ENCODE measurements at regions not wholly inside any gene's neighbourhood (a gene's known extent, or its start where the extent isn't known, plus 50 kb on each side); places are given as distances from the start of the nearest gene placed in this dataset.

- H3K4me3 ChIP-seq (ENCODE audit: low read length): no peak overlapping the region
Observed at GRCh38 chr10:78283069-78283682, 249.5 kb downstream of the RPS24 start.

GRCh38 chr10:78284381-78284780, 250.7 kb downstream of the RPS24 start:
- H3K4me3 ChIP-seq (ENCODE audit: low read length): no peak overlapping the region
- no peak for TF ChIP-seq ZNF274 (IDR thresholded peaks at IDR 0.05; ENCODE audit: low read depth, low read length)

More at GRCh38 chr10:78283069-78283682, 249.5 kb downstream of the RPS24 start:
- no peak for TF ChIP-seq ZNF274 (IDR thresholded peaks at IDR 0.05; ENCODE audit: low read depth, low read length)

GRCh38 chr10:78285226-78285625, 251.6 kb downstream of the RPS24 start:
- no peak for TF ChIP-seq ZNF274 (IDR thresholded peaks at IDR 0.05; ENCODE audit: low read depth, low read length)
- no peak overlapping the region for H3K4me3 ChIP-seq (ENCODE audit: low read length)

- no peak for TF ChIP-seq ZNF274 (IDR thresholded peaks at IDR 0.05; ENCODE audit: low read depth, low read length)
- no peak overlapping the region for H3K4me3 ChIP-seq (ENCODE audit: low read length)
Observed at GRCh38 chr10:78286186-78286585, 252.5 kb downstream of the RPS24 start.

- TF ChIP-seq ZNF274 (IDR thresholded peaks at IDR 0.05; ENCODE audit: low read depth, low read length): no peak
- no peak overlapping the region for H3K4me3 ChIP-seq (ENCODE audit: low read length)
Observed at GRCh38 chr10:78286668-78287067, 253.0 kb downstream of the RPS24 start.

GRCh38 chr10:78287618-78288017, 254.0 kb downstream of the RPS24 start:
- TF ChIP-seq ZNF274 (IDR thresholded peaks at IDR 0.05; ENCODE audit: low read depth, low read length): no peak
- H3K4me3 ChIP-seq (ENCODE audit: low read length): no peak overlapping the region

GRCh38 chr10:78288663-78289062, 255.0 kb downstream of the RPS24 start:
- no peak overlapping the region for H3K4me3 ChIP-seq (ENCODE audit: low read length)
- TF ChIP-seq ZNF274 (IDR thresholded peaks at IDR 0.05; ENCODE audit: low read depth, low read length): no peak

- TF ChIP-seq ZNF274 (IDR thresholded peaks at IDR 0.05; ENCODE audit: low read depth, low read length): no peak
- no peak overlapping the region for H3K4me3 ChIP-seq (ENCODE audit: low read length)
Observed at GRCh38 chr10:78290131-78290750, 256.6 kb downstream of the RPS24 start.

GRCh38 chr10:78291722-78292121, 258.1 kb downstream of the RPS24 start:
- H3K4me3 ChIP-seq (ENCODE audit: low read length): no peak overlapping the region
- TF ChIP-seq ZNF274 (IDR thresholded peaks at IDR 0.05; ENCODE audit: low read depth, low read length): no peak

- TF ChIP-seq ZNF274 (IDR thresholded peaks at IDR 0.05; ENCODE audit: low read depth, low read length): no peak
- H3K4me3 ChIP-seq (ENCODE audit: low read length): no peak overlapping the region
Observed at GRCh38 chr10:78292250-78292981, 258.8 kb downstream of the RPS24 start.

- H3K4me3 ChIP-seq (ENCODE audit: low read length): no peak overlapping the region
- no peak for TF ChIP-seq ZNF274 (IDR thresholded peaks at IDR 0.05; ENCODE audit: low read depth, low read length)
Observed at GRCh38 chr10:78292982-78293865, 259.6 kb downstream of the RPS24 start.

GRCh38 chr10:78295242-78295641, 261.6 kb downstream of the RPS24 start:
- no peak overlapping the region for H3K4me3 ChIP-seq (ENCODE audit: low read length)
- no peak for TF ChIP-seq ZNF274 (IDR thresholded peaks at IDR 0.05; ENCODE audit: low read depth, low read length)

- TF ChIP-seq ZNF274 (IDR thresholded peaks at IDR 0.05; ENCODE audit: low read depth, low read length): no peak
- no peak overlapping the region for H3K4me3 ChIP-seq (ENCODE audit: low read length)
Observed at GRCh38 chr10:78296785-78297184, 263.1 kb downstream of the RPS24 start.

GRCh38 chr10:78297997-78298396, 264.3 kb downstream of the RPS24 start:
- H3K4me3 ChIP-seq (ENCODE audit: low read length): no peak overlapping the region

More at GRCh38 chr10:78297997-78298396, 264.3 kb downstream of the RPS24 start:
- TF ChIP-seq ZNF274 (IDR thresholded peaks at IDR 0.05; ENCODE audit: low read depth, low read length): no peak

All from GM08714 (cell line).